22Rv1 (cell line): ENCODE measurements at regions not wholly inside any gene's neighbourhood (a gene's known extent, or its start where the extent isn't known, plus 50 kb on each side); places are given as distances from the start of the nearest gene placed in this dataset.

Experiments
- H3K27ac ChIP-seq: fragments of 450-650 bp; 2 replicates; pipeline ENCODE4 v1.5.1; 2017
- ZFX ChIP-seq: fragments of 450-650 bp; IDR thresholded peaks from 2 replicates; pipeline ENCODE4 v1.6.1; 2017; ENCODE audit warnings: antibody characterized with exemption, borderline replicate concordance
- TF ChIP-seq, protein P1 (sequence below): fragments of 450-650 bp; IDR thresholded peaks from 2 replicates; pipeline ENCODE4 v1.5.1; 2017; ENCODE audit warnings: mild to moderate bottlenecking

DNA sequence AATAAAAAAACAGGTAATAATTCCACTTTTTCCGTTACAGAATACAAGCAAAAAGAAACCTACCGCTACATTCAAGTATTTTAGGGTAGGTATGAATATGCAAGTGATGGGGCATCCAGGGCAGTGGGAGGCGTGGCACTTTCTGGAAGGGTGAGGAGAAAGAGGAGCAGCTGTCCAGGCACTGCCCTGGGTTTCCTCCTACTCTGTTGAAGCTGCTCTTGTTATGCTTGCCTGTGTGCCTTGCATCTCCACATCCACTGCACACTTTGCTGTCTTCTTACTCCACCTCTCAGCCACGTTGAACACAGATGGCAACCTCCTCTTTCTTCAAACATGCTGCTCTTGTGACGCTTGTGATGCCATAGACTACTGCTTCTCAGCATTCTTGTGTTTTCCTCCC is 83.2 kb downstream of the RPE65 start:
- no peak for TF ChIP-seq ZFX
- TF ChIP-seq, protein P1, sequence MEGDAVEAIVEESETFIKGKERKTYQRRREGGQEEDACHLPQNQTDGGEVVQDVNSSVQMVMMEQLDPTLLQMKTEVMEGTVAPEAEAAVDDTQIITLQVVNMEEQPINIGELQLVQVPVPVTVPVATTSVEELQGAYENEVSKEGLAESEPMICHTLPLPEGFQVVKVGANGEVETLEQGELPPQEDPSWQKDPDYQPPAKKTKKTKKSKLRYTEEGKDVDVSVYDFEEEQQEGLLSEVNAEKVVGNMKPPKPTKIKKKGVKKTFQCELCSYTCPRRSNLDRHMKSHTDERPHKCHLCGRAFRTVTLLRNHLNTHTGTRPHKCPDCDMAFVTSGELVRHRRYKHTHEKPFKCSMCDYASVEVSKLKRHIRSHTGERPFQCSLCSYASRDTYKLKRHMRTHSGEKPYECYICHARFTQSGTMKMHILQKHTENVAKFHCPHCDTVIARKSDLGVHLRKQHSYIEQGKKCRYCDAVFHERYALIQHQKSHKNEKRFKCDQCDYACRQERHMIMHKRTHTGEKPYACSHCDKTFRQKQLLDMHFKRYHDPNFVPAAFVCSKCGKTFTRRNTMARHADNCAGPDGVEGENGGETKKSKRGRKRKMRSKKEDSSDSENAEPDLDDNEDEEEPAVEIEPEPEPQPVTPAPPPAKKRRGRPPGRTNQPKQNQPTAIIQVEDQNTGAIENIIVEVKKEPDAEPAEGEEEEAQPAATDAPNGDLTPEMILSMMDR, result no peak

DNA sequence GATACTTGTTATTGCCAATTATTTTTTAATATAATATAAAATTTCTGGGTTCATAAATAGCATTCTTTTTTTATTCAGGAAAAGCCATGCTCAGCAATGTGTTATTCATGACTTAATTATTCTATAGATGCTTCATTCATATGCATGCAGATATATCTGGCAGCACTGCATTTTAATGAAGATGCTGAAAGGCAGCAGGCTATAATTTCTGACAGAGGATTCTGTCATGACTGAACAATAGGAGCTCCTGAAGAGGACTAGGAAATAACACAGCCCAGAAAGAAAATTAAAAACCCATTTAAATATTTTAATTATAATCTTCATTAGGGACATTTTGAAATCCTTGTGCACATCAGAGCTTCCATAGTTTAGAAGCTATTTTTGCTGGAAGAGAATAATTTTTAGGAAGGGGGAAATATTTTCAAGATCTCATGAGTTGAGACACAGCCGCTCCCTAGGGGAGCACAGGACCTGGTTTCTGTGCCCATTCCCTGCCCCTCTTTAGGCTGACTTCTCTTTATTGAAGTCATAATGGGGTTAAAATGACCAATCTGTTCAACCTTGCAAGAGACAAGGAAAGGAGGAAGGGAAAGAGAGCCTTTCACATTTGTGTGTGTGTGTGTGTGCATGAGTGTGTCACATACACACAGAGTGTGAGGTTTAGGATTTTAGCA is 83.9 kb downstream of the RPE65 start:
- H3K27ac ChIP-seq, result no peak overlapping the region
- TF ChIP-seq, protein P1, result no peak
- no peak for TF ChIP-seq ZFX

More for the DNA sequence above, 83.2 kb downstream of the RPE65 start:
- H3K27ac ChIP-seq, result no peak overlapping the region

- TF ChIP-seq ZFX, result no peak
- TF ChIP-seq, protein P1, result no peak
- H3K27ac ChIP-seq, result no peak overlapping the region
Observed at GRCh38 chr1:68363339-68363738, 86.4 kb downstream of the RPE65 start.

DNA sequence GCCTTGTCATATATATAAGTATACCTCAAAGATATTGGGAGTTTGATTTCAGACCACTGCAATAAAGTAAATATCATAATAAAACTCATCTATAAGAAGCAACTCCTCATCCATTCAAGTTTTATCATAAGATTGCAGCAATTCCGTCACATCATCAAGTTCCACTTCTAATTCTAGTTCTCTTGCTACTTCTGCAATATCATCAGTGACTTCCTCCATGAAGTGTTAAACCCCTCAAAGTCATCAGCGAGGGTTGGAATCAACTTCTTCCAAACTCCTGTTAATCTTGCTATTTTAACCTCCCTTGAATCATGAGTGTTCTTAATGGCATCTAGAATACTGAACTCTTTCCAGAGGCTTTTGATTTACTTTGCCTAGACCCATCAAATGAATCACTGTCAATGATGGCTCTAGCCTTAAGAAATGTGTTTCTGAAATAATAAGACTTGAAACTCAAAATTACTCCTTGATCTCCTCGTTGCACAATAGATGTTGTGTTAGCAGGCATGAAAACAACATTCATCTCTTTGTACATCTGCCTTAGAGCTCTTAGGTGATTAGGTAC is 88.3 kb downstream of the RPE65 start:
- no peak overlapping the region for H3K27ac ChIP-seq
- TF ChIP-seq ZFX, result no peak
- TF ChIP-seq, protein P1, result no peak

DNA sequence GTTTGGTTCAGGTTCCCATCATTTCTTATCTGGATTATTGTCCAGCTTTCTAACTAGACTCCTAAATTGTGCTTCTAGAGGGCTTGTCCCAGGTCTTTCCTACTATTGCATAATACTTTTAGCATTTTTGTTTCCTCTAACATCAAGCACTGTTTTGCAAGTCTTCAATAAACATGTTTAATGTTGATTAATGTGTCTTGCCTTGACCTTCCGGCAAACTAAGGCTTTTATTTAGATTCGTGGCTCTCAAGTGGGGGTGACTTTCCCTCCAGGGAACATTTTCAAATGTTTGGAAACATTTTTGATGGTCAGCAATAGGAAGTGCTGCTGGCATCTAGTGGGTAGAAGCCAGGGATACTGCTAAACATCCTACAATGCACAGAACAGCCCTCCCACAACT is 90.7 kb downstream of the RPE65 start:
- TF ChIP-seq, protein P1, result no peak
- no peak for TF ChIP-seq ZFX

GRCh38 chr1:68358439-68358838 is 91.3 kb downstream of the RPE65 start:
- no peak overlapping the region for H3K27ac ChIP-seq
- no peak for TF ChIP-seq ZFX
- TF ChIP-seq, protein P1, result no peak

More for the DNA sequence above, 90.7 kb downstream of the RPE65 start:
- no peak overlapping the region for H3K27ac ChIP-seq

DNA sequence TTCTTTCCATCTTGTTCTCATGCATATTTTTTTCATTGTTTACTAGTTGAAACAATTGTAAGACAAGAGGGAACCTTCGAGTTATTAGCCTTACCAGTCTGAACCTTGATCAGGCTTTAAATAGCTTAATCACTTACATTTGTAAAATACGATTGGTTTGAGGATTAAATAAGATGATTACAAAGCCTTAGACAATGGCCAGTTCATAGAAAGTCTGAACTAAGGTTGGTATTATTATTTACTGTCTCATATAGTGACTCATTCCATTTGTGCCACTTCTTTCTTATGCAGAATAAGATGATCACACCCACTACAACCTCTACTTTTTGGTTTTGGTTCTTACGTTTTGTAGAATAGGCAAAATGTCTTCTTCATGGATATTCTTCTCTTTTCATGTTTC is 94.1 kb downstream of the RPE65 start:
- H3K27ac ChIP-seq, result no peak overlapping the region
- TF ChIP-seq, protein P1, result no peak
- no peak for TF ChIP-seq ZFX
